Ecto neural progenitor cell (in vitro differentiated cells): ENCODE measurements at regions not wholly inside any gene's neighbourhood (a gene's known extent, or its start where the extent isn't known, plus 50 kb on each side); places are given as distances from the start of the nearest gene placed in this dataset.
"Not testable (repeated sequence)": the region's sequence is repeated elsewhere in the genome, so short reads cannot be mapped to it uniquely, and the experiment has no call there.

Experiments
- DNase-seq: peaks from one replicate; pipeline ENCODE4 v3.0.0-alpha.2; 2018; ENCODE audit warnings: low spot score

GRCh38 chr20:11511821-11512220 lies 405.9 kb upstream of the BTBD3 start:
- DNase-seq: no peak

GRCh38 chr20:11513241-11513745 lies 404.4 kb upstream of the BTBD3 start:
- DNase-seq: not testable (repeated sequence)

DNA sequence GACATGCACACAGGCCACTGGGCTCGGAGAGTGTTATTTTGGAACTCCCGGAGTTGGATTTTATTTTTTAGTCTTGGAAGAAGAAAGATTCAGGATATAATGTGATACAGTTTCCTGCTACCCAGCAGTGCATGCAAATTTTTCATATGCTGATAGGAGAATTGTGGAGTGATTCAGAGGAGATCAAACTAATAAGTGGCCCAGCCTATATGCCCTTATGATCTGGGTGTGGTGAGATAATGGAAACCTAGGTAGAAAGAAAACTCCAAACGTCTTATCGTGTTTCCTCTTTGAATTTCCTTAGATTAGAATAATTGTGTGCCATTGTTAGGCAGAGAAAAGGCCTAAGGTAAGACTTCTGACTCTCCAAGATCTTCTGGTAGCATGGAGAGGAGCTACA lies 401.2 kb upstream of the BTBD3 start:
- no peak for DNase-seq

GRCh38 chr20:11520596-11520995 lies 397.1 kb upstream of the BTBD3 start:
- no peak for DNase-seq

DNA sequence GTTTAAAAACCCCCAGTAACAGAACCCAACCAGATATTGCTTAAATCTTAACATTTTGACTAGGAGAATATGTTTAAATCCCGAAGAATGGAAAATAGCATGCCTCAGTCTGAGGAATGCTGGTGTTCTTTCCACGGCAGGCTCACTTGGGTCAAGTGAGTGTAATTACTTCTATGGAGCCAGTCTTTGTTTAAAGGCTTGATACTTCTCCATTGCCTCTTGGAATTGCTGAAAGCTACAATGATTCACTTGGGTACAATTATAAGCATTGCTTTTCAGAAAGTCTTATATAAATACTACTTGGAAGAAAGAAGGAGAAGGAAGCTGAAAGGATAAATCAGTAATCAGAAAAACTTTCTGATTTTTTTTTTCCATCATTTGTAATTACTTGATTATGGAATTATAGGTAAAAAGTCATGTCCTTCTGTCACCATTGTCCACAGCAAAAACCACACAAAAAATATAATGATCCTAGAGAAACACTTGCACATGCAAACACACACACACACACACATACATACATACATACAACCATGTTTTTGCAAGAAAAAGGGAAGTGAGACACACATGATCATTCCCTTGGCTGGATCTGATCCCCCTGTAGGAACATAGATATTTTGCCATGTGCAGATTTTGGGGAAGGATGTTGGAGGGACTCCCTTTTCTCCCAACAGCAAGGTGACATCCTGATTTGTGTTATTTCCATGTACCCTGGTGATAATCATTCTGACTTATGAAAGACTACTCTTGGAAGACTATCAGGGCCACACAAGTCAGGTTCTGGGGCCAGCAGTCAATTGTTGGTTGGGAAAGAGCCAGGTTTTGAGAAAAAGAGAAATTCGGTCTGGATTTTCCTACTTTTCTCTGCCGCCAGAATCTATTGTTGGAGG lies 396.0 kb upstream of the BTBD3 start:
- DNase-seq: no peak

DNA sequence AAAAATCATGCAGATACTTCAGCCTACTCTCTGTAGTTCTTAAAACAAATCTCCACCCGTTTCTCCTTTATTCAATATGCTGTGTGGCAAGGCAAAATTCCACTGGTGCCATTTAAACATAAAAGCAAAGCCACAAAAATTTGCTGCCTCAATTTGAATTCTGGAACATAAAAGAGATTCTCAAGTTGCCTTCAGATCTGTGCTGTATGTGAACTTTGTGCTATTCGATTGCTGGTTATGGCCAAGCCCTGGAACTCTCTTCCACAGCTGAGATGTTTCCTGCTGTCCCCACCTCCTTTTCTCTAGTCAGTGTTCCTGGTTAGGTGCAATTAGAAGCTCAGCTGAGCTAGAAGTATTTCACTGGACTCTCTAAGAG lies 395.3 kb upstream of the BTBD3 start:
- DNase-seq: no peak

- DNase-seq: no peak
These were observed 388.6 kb upstream of the BTBD3 start for GRCh38 chr20:11529047-11529446.

GRCh38 chr20:11537032-11537431 lies 380.7 kb upstream of the BTBD3 start:
- no peak for DNase-seq

GRCh38 chr20:11539450-11539849 lies 378.2 kb upstream of the BTBD3 start:
- no peak for DNase-seq

DNA sequence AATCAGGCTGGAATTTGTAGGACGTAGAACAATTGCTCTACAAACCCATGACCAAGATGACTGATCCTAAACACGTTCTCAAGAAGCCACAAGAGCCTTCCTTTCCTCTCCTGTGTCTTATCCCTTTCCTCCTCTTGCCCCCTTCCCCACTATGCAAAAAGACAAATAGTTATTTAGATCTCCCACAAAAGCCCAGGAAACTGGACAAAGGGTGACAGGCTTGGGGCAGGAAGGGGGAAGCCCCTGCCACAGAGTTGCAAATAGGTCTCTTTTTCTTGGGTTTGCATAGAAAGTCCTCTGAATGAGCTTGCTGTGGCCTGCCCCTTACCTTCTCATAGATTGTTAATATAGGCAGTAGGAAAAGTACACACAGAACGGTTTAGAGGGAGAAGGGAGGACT lies 377.1 kb upstream of the BTBD3 start:
- DNase-seq: no peak

DNA sequence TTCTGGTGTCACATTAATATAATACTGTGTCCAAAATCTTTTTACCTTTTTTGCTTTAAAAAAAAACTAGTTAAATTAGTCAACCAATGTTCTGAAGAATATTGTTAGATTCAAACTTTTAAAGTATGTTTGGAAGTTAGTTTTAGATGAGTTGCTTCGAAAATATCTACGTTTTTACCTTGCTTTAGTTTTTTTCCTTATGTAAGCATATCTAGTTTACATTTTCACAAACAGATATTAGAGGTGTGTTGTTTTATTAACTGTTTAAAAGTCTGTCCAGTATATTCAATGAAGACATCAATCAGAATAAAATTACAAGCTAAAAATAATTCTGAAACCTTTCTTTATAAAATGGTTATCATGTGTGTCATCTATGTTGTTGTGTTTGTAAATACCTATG lies 375.0 kb upstream of the BTBD3 start:
- no peak for DNase-seq

DNA sequence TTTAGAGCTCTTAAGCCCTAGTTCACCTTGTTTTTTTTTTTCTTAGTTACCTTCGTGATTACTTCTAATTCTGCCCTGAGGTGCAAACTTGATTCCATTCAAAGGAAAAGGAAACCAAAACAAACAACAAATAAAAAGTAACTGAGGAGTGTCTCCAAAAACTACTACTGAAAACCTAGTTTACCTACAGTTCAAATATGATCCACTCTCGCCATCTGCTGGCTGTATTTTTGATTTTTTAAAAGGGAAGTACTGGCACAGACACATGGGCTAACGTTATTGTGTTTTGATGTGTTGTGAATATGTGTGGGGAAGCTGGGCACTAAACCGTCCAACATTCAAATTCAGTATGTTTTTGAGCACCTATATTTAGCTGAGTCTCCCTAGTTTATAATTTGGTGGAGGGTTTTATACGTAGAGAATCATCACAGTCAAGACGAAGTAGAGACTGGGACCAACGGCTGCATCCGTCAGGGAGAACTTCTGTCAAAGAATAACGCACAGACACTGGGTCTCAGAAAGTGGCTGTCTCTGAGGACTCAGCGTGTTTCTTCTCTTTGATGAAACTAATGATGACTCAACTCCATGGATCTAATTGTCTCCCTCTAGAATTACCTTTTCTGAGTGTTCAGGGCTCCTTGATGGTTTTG lies 373.5 kb upstream of the BTBD3 start:
- DNase-seq: no peak

DNA sequence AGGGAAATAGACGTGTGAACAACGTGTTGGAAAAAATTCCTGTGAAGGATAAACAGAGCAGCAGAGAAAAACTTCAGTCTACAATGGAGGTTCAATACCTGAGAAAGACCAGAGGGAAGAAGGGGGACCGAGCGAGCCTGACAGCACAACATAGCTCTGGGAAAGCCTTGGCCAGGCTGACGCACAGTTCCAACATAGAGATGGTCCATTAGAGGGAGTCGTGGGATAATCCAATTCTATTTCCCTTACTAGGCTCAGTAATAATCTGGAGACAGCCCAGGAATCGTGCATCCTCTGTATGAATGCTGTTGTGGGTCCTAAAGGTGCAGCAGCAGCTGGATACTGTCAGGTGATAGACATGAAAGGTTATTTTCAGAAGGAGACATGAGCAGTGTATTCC lies 370.8 kb upstream of the BTBD3 start:
- DNase-seq: no peak

- no peak for DNase-seq
These were observed 368.3 kb upstream of the BTBD3 start for GRCh38 chr20:11549172-11550103.

GRCh38 chr20:11550657-11551338 lies 366.9 kb upstream of the BTBD3 start:
- DNase-seq: no peak

GRCh38 chr20:11551479-11551878 lies 366.2 kb upstream of the BTBD3 start:
- DNase-seq: no peak

DNA sequence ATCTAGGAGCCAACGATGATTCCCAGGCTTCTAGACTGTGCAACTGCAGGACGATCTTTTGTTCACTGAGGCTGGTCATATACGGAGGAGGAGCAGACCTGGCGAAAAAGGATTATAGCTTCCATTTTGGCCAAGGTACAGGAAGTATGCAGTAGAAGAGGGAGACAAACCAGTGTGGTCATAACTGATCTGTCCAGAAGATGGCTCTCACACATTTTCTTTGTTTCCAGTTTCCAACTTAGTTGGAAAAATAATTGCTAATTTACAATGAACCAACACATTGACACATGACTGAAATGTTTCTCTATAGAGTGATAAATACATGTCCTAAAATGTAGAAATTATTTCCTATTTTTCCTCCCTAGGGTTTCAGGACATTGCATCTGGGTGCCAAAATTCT lies 364.1 kb upstream of the BTBD3 start:
- no peak for DNase-seq

- DNase-seq: no peak
These were observed 362.2 kb upstream of the BTBD3 start for GRCh38 chr20:11555510-11555909.

DNA sequence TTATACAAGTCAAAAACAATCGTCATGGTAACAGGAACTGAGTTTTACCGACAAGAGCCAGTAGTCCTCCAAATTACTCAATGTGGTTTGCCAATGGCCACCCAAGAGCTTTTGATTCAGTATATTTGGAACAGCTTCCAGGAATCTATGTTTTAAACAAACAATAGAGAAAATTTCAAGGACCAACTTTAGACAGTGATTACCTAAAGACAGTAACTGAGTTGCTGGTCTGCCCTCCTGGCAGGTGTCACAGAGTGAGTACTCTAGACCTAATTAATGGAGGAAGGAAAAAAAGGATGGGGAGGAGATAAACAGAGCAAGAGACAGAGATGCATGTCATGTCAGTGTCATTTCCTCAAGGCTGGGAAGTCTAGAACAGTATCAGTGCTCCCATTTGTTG lies 361.3 kb upstream of the BTBD3 start:
- DNase-seq: no peak

GRCh38 chr20:11564491-11564890 lies 353.2 kb upstream of the BTBD3 start:
- no peak for DNase-seq

DNA sequence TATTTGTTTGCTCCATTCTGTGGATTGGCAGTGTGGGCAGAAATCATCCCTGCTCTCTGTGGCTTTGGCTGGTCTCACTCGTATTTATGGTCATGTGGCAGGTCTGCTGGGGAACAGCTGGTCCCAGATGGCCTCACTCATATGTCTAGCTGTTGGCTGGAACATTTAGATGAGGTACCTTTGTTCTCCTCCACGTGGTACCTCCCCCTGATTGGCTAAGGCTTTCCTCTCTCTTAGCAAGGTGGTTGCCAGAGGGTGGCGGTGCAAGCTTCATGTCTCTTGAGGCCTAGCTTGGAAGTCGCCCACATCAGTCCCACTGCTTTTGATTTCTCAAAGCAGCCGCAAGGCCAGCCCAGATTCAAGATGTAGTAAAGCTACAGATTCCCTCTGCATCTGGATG lies 348.5 kb upstream of the BTBD3 start:
- peak; percentile 47 for DNase-seq

DNA sequence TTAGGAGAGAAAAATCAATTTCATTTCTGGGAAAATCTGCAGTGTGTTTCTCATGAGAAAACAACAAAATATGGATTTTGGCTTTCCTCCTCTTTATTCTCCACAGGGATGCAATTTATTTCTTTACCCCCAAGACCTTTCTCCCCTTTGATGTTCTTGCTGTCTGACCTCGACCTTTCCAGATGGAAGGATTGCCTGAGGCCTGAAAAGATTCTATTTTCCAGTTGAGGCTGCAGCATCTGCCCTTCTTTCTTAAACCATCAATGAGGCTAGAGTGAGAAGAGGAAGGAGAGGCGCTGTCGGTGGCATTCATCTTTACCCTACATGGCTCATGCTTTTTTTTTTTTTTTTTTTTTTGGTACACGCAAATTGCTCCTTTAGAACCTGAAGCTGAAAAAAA lies 344.2 kb upstream of the BTBD3 start:
- no peak for DNase-seq
